ENCODE measurements at regions not wholly inside any gene's neighbourhood (a gene's known extent, or its start where the extent isn't known, plus 50 kb on each side); places are given as distances from the start of the nearest gene placed in this dataset.

DNA sequence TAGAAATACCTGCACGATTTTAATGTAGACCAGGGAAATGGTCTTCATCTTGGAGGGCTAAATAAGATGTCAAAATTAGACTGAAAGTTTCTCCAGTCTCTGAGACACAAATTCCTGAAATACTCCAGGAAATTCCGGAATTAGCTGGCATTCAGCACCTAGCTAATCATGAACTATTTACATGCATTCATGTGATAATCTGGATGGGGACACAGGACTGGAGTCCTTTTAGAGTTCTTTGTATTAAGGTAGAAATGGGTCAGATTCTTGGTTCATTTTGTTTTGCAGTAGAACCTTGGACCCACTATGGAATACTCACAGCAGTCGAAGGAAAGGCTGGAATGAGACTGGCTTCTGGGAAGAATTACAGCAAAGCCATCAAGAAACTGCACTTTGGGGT is 65.3 kb upstream of the MDFIC start:
- POLR2A ChIA-PET, result no interaction called here
- Histone ChIP-seq H3K27ac (ENCODE audit: low read depth, low read length) (no peak overlapping the region), H3K36me3 (ENCODE audit: control insufficient read depth in 1 of 2, insufficient read depth in 2 of 2, low read length in 2 of 2) (no peaks in the 10 kb centered on the region), H3K4me2 (ENCODE audit: low read length) (no peak overlapping the region), H3K27me3 (ENCODE audit: insufficient read depth, low read length) (no peaks in the 10 kb centered on the region), H3K79me2 (ENCODE audit: insufficient read depth, low read length) (no peaks in the 10 kb centered on the region), H3K4me1 (ENCODE audit: control insufficient read depth in 1 of 2, insufficient read depth in 2 of 2, low read length in 2 of 2) (peaks cover 2 to 17% of the 10 kb centered on the region in 2 experiments; a peak in 3 of 4 replicates), H3K4me3 (replicated peaks in 1 of 2; ENCODE audit: low read depth in 1 of 2, low read length in 2 of 2) (no peak overlapping the region), H3K9me3 (ENCODE audit: control insufficient read depth in 1 of 2, insufficient read depth in 1 of 2, low read depth in 1 of 2, low read length in 2 of 2) (no peaks in the 10 kb centered on the region), H3K9ac (ENCODE audit: low read length) (no peak overlapping the region), H2AFZ (ENCODE audit: low read depth, low read length, poor library complexity, severe bottlenecking) (peak overlapping the region; percentile 6), H3K9me2 (ENCODE audit: insufficient read depth) (no peaks in the 10 kb centered on the region), H4K20me1 (ENCODE audit: insufficient read depth) (no peaks in the 10 kb centered on the region)
- intact Hi-C loops (cut with micrococcal nuclease), result no loop called here
- no peak for TF ChIP-seq POLR2AphosphoS5 (IDR thresholded peaks at IDR 0.05; ENCODE audit: low read depth, low read length)
- TF ChIP-seq, protein P1, sequence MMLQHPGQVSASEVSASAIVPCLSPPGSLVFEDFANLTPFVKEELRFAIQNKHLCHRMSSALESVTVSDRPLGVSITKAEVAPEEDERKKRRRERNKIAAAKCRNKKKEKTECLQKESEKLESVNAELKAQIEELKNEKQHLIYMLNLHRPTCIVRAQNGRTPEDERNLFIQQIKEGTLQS (IDR thresholded peaks at IDR 0.05), result no peak
- no peak for TF ChIP-seq MAX (IDR thresholded peaks at IDR 0.05)
- TF ChIP-seq, protein P2, sequence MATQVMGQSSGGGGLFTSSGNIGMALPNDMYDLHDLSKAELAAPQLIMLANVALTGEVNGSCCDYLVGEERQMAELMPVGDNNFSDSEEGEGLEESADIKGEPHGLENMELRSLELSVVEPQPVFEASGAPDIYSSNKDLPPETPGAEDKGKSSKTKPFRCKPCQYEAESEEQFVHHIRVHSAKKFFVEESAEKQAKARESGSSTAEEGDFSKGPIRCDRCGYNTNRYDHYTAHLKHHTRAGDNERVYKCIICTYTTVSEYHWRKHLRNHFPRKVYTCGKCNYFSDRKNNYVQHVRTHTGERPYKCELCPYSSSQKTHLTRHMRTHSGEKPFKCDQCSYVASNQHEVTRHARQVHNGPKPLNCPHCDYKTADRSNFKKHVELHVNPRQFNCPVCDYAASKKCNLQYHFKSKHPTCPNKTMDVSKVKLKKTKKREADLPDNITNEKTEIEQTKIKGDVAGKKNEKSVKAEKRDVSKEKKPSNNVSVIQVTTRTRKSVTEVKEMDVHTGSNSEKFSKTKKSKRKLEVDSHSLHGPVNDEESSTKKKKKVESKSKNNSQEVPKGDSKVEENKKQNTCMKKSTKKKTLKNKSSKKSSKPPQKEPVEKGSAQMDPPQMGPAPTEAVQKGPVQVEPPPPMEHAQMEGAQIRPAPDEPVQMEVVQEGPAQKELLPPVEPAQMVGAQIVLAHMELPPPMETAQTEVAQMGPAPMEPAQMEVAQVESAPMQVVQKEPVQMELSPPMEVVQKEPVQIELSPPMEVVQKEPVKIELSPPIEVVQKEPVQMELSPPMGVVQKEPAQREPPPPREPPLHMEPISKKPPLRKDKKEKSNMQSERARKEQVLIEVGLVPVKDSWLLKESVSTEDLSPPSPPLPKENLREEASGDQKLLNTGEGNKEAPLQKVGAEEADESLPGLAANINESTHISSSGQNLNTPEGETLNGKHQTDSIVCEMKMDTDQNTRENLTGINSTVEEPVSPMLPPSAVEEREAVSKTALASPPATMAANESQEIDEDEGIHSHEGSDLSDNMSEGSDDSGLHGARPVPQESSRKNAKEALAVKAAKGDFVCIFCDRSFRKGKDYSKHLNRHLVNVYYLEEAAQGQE (IDR thresholded peaks at IDR 0.05; ENCODE audit: low read depth), result no peak
- no peak for TF ChIP-seq CBX3 (IDR thresholded peaks at IDR 0.05; ENCODE audit: low read depth)
- TF ChIP-seq CEBPB (IDR thresholded peaks at IDR 0.05; ENCODE audit: low read depth), result no peak
- no peak for TF ChIP-seq SRF (IDR thresholded peaks at IDR 0.05; ENCODE audit: low read depth)
- no peak for TF ChIP-seq YY1 (IDR thresholded peaks at IDR 0.05; ENCODE audit: extremely low read depth, insufficient replicate concordance, low read depth, low read length)
- no peak for TF ChIP-seq FOSL1 (IDR thresholded peaks at IDR 0.05; ENCODE audit: low read depth)
- no peak for TF ChIP-seq ELF1 (IDR thresholded peaks at IDR 0.05; ENCODE audit: borderline replicate concordance, low read depth)
- TF ChIP-seq SIN3A (IDR thresholded peaks at IDR 0.05; ENCODE audit: low read depth), result no peak
- TF ChIP-seq EZH2 (IDR thresholded peaks at IDR 0.05), result no peak
- DNase-seq (ENCODE audit: low read depth, low spot score), result no peak
- RAD21 ChIA-PET (ENCODE audit: low non-redundant PET in 1 of 2, low total read pairs in 2 of 2, uncharacterized antibody in 2 of 2, unreplicated experiment in 2 of 2), result no interaction called here
- CTCF ChIA-PET, result interaction anchor here (0.9 kb wide), 1 partner anchor 9 kb away, joined by 3 read pairs; no protein-coding TSS in a partner anchor
- BruUV-seq (replicated peaks), result no TSS peak
- ATAC-seq, result no peak

Measured in HCT116 (cell line).